Caco-2 (cell line): ENCODE measurements at regions not wholly inside any gene's neighbourhood (a gene's known extent, or its start where the extent isn't known, plus 50 kb on each side); places are given as distances from the start of the nearest gene placed in this dataset.

Experiments used
- BruUV-seq: library from RNA; stranded (reverse); fragments of 400-500 nt; replicated peaks from 2 replicates; lab custom pipeline; 2021; lab: Mats Ljungman, UMichigan
- CTCF ChIA-PET: fragments of 300-600 bp; sonication (Branson Sonifier 250); formaldehyde crosslinking; loops from one replicate; lab custom pipeline; 2022; ENCODE audit warnings: antibody characterized with exemption; lab: Charles Lee
- POLR2A ChIA-PET: fragments of 300-600 bp; sonication (Branson Sonifier 250); formaldehyde crosslinking; loops from one replicate; lab custom pipeline; 2022; ENCODE audit warnings: antibody characterized with exemption; lab: Charles Lee
- DNase-seq, 2 experiments: peaks; one replicate each; pipeline versions ENCODE4 v3.0.0 to v3.0.0-alpha.2; 2020 to 2022
- H3K27me3 ChIP-seq: replicated peaks from 2 replicates; pipeline ENCODE4 v1.6.0; 2011; ENCODE audit warnings: low read length; ENCODE audit not compliant: control insufficient read depth, insufficient read depth
- H3K36me3 ChIP-seq: 2 replicates; pipeline ENCODE4 v1.5.1; 2011; ENCODE audit warnings: low read length; ENCODE audit not compliant: control insufficient read depth, insufficient read depth
- H3K4me1 ChIP-seq: fragments of 250-450 bp; sonication (Bioruptor Pico); 2 replicates; pipeline ENCODE4 v1.5.1; 2020; ENCODE audit warnings: mild to moderate bottlenecking
- H3K4me3 ChIP-seq: 2 replicates; pipeline ENCODE4 v1.5.1; 2011; ENCODE audit warnings: low read depth, mild to moderate bottlenecking, control low read depth, low read length
- H3K9me3 ChIP-seq: fragments of 250-450 bp; sonication (Bioruptor Pico); 2 replicates; pipeline ENCODE4 v1.5.1; 2020; ENCODE audit warnings: mild to moderate bottlenecking, moderate library complexity
- H3K27ac Mint-ChIP-seq: one replicate; pipeline ENCODE4 v1.8.0; 2022; ENCODE audit warnings: mixed read lengths; ENCODE audit not compliant: unreplicated experiment
- H3K27me3 Mint-ChIP-seq: one replicate; pipeline ENCODE4 v1.8.0; 2022; ENCODE audit warnings: mixed read lengths; ENCODE audit not compliant: insufficient read depth, unreplicated experiment
- H3K36me3 Mint-ChIP-seq: one replicate; pipeline ENCODE4 v1.8.0; 2022; ENCODE audit warnings: mild to moderate bottlenecking, mixed read lengths; ENCODE audit not compliant: insufficient read depth, unreplicated experiment
- H3K4me1 Mint-ChIP-seq: one replicate; pipeline ENCODE4 v1.8.0; 2022; ENCODE audit warnings: low read depth, mixed read lengths; ENCODE audit not compliant: unreplicated experiment
- H3K4me3 Mint-ChIP-seq: one replicate; pipeline ENCODE4 v1.8.0; 2022; ENCODE audit warnings: mild to moderate bottlenecking, moderate library complexity, mixed read lengths; ENCODE audit not compliant: unreplicated experiment
- H3K9me3 Mint-ChIP-seq: one replicate; pipeline ENCODE4 v1.8.0; 2022; ENCODE audit warnings: mixed read lengths; ENCODE audit not compliant: unreplicated experiment
- intact Hi-C: fragments of 100-400 bp; cut with micrococcal nuclease; formaldehyde crosslinking; loops from one replicate; pipeline ENCODE4 v1.10.0; 2022; ENCODE audit not compliant: unreplicated experiment
- TF ChIP-seq, protein P1 (sequence below), 2 experiments: fragments of 200-600 bp in 1 of 2; IDR thresholded peaks; 1 replicate in 1 of 2; 2 replicates in 1 of 2; pipeline versions ENCODE4 v1.5.1 to v1.8.0; 2011 to 2022; ENCODE audit warnings: antibody characterized with exemption in 1 of 2, control low read depth in 1 of 2, inconsistent platforms in 1 of 2, low read depth in 1 of 2, low read length in 1 of 2, mild to moderate bottlenecking in 1 of 2, moderate library complexity in 1 of 2; ENCODE audit not compliant: insufficient read depth in 1 of 2, severe bottlenecking in 1 of 2, unreplicated experiment in 1 of 2

DNA sequence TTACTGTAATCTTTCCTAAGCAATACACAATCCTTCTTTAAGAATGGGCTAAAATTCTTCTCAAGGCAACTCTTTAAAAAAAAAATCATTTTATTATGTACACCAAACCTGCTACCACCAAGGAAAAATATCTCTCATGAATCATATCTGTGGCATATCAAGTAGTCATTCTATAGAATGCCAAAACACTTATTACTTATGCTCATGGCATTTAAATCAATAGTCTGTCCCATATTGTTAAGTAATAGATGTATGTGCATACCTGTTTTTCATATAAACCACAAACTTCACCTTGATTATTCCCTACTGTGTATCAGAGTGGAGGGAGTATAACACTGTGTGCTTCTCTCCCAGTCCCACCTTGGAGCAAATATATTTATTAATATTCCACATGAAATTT lies 95.8 kb upstream of the SETBP1 start:
- Mint-ChIP-seq H3K9me3 (no peaks in the 10 kb centered on the region), H3K4me1 (no peaks in the 10 kb centered on the region), H3K27me3 (no peaks in the 10 kb centered on the region), H3K4me3 (no peak overlapping the region), H3K36me3 (no peaks in the 10 kb centered on the region), H3K27ac (no peak overlapping the region)
- TF ChIP-seq, protein P1, sequence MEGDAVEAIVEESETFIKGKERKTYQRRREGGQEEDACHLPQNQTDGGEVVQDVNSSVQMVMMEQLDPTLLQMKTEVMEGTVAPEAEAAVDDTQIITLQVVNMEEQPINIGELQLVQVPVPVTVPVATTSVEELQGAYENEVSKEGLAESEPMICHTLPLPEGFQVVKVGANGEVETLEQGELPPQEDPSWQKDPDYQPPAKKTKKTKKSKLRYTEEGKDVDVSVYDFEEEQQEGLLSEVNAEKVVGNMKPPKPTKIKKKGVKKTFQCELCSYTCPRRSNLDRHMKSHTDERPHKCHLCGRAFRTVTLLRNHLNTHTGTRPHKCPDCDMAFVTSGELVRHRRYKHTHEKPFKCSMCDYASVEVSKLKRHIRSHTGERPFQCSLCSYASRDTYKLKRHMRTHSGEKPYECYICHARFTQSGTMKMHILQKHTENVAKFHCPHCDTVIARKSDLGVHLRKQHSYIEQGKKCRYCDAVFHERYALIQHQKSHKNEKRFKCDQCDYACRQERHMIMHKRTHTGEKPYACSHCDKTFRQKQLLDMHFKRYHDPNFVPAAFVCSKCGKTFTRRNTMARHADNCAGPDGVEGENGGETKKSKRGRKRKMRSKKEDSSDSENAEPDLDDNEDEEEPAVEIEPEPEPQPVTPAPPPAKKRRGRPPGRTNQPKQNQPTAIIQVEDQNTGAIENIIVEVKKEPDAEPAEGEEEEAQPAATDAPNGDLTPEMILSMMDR (IDR thresholded peaks at IDR 0.05; ENCODE audit: insufficient read depth in 1 of 2, low read depth in 1 of 2, low read length in 1 of 2, severe bottlenecking in 1 of 2, unreplicated experiment in 1 of 2) = no peak
- H3K4me1 ChIP-seq = no peaks in the 10 kb centered on the region
- H3K27me3 ChIP-seq = no peaks in the 10 kb centered on the region
- no peak for DNase-seq
- BruUV-seq = no TSS peak
- H3K9me3 ChIP-seq = no peaks in the 10 kb centered on the region
- no peak overlapping the region for H3K4me3 ChIP-seq
- ChIA-PET CTCF (no interaction called here), POLR2A (no interaction called here)
- no peaks in the 10 kb centered on the region for H3K36me3 ChIP-seq
- intact Hi-C loops = no loop called here

DNA sequence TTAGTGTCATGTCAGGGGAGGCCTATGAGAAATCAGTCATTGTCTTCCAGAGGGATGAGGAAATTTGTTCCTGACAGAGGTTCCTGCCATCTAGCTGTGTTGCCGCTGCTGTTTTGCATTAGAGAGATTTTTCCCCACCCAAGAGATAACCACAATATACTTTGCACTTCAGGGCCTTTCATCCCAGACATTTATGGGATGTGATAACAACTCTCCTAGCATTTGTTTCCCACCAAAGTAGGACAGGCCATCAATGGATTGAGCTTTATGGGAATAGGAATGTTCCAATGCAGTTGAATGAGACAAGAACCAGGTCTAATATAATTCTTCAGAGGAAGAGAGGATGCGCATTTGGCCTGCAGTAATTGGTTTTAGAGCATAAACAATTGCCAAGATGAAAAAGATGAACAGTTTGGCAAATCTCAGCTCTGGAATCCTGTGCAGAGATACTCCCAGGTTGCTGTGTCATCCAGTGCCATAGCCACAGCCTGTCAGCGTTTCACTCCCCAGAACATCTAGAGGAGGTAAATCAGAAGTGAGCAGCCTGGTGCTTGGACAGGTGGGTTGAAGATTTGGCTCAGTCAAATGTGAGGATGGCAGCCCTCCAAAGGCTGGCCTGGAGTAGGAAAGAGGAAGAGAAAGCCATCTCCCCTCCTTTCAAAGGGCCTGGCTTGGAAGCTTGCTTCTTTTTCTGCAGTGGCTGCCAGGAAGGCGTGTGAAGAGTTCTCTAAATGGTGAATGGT lies 93.7 kb upstream of the SETBP1 start:
- ChIA-PET CTCF (no interaction called here), POLR2A (no interaction called here)
- Mint-ChIP-seq H3K27ac (no peak overlapping the region), H3K4me3 (no peak overlapping the region), H3K4me1 (no peaks in the 10 kb centered on the region), H3K27me3 (no peaks in the 10 kb centered on the region), H3K9me3 (no peaks in the 10 kb centered on the region), H3K36me3 (no peaks in the 10 kb centered on the region)
- DNase-seq = no peak
- Histone ChIP-seq H3K36me3 (no peaks in the 10 kb centered on the region), H3K4me1 (no peaks in the 10 kb centered on the region), H3K27me3 (no peaks in the 10 kb centered on the region), H3K4me3 (no peak overlapping the region), H3K9me3 (no peaks in the 10 kb centered on the region)
- TF ChIP-seq, protein P1 (IDR thresholded peaks at IDR 0.05; ENCODE audit: insufficient read depth in 1 of 2, low read depth in 1 of 2, low read length in 1 of 2, severe bottlenecking in 1 of 2, unreplicated experiment in 1 of 2) = no peak
- intact Hi-C loops = no loop called here
- no TSS peak for BruUV-seq

DNA sequence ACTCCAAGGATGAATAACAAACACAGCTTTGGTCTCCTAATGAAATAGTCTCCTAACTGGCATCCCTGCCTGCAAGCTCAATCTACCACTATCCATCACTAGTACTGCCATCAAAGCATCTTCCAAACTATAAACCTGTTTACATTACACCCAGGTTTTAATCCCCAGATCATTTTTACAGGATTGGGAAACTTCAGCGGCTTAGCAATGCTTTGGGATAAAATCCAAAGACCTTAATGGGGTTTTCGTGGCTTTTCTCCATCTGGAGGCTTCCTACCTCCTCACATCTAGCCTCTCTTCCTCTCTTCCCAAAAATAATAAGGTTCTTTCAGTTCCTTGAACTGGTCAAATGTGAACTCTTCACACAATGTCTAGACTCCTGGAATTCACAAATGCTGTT lies 92.2 kb upstream of the SETBP1 start:
- no peaks in the 10 kb centered on the region for H3K4me1 Mint-ChIP-seq
- POLR2A ChIA-PET = no interaction called here
- H3K9me3 ChIP-seq = no peaks in the 10 kb centered on the region
- H3K27me3 ChIP-seq = no peaks in the 10 kb centered on the region
- no TSS peak for BruUV-seq
- TF ChIP-seq, protein P1 (IDR thresholded peaks at IDR 0.05; ENCODE audit: insufficient read depth in 1 of 2, low read depth in 1 of 2, low read length in 1 of 2, severe bottlenecking in 1 of 2, unreplicated experiment in 1 of 2) = no peak
- no peaks in the 10 kb centered on the region for H3K36me3 Mint-ChIP-seq
- H3K36me3 ChIP-seq = no peaks in the 10 kb centered on the region
- no peaks in the 10 kb centered on the region for H3K9me3 Mint-ChIP-seq
- H3K27me3 Mint-ChIP-seq = no peaks in the 10 kb centered on the region
- no peak overlapping the region for H3K4me3 Mint-ChIP-seq
- intact Hi-C loops = no loop called here
- no peak overlapping the region for H3K4me3 ChIP-seq
- H3K4me1 ChIP-seq = no peaks in the 10 kb centered on the region
- no peak for DNase-seq
- CTCF ChIA-PET = no interaction called here
- no peak overlapping the region for H3K27ac Mint-ChIP-seq
